HG03066 (cell line): ENCODE measurements at regions not wholly inside any gene's neighbourhood (a gene's known extent, or its start where the extent isn't known, plus 50 kb on each side); places are given as distances from the start of the nearest gene placed in this dataset.
A peak's percentile ranks its signal among the peaks of the same experiment; 100 is the strongest.
"Not testable (repeated sequence)": the region's sequence is repeated elsewhere in the genome, so short reads cannot be mapped to it uniquely, and the experiment has no call there.

ENCODE experiments used
- ATAC-seq: cut with Tn5 transposase; IDR thresholded peaks from one replicate; pipeline ENCODE4 v1.9.1; 2021; ENCODE audit warnings: low read depth; ENCODE audit not compliant: unreplicated experiment

DNA sequence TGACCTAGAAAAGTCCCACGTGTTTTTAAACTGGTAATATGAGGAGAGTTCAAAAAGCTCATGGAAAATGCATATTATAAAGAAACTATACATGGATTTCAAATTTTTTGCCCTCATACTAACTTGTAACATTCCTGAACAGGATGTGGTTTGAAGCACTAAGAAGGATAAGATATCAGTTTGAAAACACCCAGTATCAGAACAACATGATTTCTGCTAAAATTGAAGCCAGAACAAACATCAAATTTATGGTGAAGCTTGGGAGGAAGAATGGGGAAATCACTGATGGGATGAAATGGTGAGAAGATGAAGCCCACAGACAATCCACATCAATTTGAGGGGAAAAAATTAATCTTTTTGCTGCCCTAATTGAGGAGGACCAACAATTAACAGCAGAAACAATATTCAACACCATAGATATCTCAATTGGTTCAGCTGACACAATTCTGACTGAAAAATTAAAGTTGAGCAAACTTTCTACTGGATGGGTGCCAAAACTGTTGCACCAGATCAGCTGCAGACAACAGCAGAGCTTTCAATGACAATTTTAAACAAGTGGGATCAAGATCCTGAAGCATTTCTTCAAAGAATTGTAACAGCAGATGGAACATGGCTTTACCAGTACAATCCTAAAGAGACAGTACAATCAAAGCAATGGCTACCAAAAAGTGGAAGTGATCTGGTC, 113.2 kb upstream of the SNX2 start:
- ATAC-seq: no peak

DNA sequence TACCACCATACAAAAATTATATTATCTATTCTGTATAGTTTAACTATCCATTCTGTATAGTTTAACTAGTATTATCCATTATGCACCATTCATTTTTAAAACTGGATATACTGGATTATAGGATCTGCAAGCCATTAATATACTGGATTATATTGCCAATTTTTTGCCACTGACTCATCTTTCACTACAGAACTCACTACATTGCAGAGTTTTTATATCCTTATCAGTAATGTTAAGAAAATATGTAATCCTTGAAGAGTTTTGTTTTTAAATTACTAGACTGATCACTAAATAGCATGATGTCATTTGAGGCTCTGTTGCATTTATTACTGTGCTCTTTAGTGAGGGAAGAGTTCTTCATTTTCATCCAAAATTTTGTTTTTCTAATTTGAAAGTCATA, 109.8 kb upstream of the SNX2 start:
- no peak for ATAC-seq

DNA sequence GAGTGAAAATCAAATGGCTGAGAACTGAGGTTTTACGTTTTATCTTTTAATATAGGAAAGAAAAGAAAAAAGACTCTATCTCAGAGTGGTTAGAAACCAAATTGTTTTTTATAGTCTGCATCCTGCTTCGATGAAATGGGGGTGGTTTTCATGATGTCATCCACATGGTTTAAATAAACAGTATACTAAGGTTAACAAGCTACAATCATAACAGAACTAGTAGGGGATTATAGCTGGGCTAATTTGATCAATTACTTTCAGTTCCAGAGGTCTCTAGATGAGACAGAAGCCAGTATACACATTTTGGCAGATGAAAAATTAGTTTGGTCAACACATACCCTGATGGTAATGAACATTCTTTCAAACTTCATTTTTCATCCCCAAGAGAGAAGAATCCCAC, 106.3 kb upstream of the SNX2 start:
- no peak for ATAC-seq

- not testable (repeated sequence) for ATAC-seq
These were observed 105.2 kb upstream of the SNX2 start for GRCh38 chr5:122669709-122670108.

DNA sequence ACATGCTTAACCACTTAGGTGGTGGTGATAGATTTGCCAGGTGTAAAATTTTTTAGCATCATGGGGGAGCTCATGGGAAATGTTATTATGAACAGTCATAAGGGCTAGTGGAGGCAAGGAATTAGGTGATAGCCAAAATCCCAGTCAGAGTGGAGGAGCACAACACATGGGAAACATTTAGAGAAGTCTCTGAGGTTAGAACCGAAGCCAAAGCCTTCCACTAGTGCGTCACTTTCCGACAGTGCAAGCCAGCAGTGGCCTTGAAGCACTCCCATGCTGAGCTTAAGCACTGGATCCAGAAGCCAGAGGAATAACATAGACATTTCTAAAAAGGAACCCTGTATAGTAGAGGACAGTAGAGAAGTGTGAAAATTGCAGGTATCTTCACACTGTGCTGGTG, 101.5 kb upstream of the SNX2 start:
- no peak for ATAC-seq

GRCh38 chr5:122674385-122674784, 100.5 kb upstream of the SNX2 start:
- ATAC-seq: no peak

GRCh38 chr5:122680623-122681350, 94.1 kb upstream of the SNX2 start:
- ATAC-seq: no peak

DNA sequence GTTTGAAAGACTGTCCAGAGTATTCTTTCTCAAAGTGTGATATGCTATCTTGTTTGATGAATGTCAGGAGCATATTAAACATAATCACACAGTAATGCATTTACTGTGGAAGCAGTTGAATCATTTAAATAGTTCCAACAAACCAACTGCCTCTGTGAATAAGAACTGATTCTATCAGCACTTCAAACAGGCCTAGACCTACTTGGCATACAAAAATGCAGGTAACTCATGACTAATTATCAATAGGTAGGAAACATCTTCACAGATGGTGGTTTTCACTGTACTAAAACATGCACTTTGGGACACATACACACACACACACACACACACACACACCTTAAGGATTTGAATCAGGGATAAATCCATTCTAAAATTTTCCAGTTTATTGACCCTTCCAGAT, 91.2 kb upstream of the SNX2 start:
- ATAC-seq: no peak

DNA sequence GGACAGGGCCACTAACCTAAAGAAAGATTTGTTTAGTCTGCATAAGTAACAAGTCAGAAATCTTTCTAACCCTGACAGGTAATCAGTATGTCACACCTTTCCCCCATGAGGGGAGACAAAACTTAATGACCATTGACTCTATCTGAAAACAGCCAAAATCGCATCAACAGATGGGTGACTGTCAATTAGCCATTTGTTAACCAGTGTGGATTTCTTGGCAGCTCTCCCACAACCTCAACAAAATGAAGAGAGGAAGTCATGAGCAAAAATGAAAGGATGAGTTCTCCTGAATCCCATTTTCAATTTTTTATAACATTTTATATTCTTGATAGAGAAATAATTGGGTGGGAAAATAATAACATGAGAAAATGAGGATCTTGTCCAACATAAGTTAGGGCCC, 84.6 kb upstream of the SNX2 start:
- no peak for ATAC-seq

DNA sequence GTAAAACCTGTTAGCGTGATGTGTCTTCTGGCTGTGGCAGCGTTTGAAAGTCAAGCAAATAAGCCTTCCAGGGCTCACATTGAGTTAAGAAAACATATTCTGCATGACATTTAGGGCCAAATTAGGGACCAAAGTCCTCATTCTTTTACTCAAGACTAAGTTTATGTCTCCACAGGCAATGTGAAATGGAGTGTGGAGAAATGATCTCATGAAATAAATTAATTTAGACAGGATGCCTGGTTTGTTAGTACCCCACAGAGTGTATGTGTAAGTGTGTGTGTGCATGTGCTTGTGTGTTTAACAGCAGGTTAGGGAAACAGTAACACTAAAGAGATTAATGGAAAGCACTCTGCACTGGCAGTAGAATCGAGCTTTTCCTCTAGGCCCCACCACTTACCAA, 82.9 kb upstream of the SNX2 start:
- no peak for ATAC-seq

GRCh38 chr5:122693963-122694362, 80.9 kb upstream of the SNX2 start:
- ATAC-seq: no peak

DNA sequence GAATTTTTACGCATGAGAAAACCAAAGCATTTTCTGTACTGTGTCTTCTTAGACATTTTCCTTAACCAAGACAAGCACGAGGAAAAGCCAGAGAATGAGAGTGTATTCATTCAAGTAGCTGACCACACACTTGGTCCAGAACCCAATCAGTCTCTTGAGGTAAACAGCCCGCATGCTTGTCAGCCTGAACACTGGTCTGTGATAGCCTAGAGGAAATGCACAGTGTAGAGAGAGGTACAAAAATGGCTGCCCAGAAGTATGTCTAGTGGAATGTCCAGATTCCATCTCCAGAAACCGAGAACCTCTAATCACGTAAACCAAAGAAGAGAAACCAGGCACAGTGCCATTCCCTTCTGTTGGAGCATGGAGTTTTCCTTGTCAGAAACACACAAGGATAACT, 80.0 kb upstream of the SNX2 start:
- ATAC-seq: no peak

- ATAC-seq: not testable (repeated sequence)
These were observed 78.1 kb upstream of the SNX2 start for GRCh38 chr5:122696735-122697134.

DNA sequence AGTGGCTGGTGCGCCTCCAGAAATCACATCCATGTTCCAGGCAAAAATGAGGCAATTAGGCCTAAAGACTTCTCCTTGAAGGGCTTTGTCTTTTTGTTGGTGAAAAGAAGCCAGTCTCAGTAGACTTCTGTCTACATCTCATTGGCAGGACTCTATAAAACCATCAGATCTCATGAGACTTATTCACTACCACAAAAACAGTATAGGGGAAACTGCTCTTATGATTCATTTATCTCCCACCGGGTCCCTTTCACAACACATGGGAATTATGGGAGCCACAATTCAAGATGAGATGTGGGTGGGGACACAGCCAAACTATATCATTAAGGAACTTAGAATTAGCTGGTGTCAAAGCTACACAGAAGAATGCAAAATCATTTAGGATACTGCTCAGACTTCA, 77.7 kb upstream of the SNX2 start:
- ATAC-seq: no peak

DNA sequence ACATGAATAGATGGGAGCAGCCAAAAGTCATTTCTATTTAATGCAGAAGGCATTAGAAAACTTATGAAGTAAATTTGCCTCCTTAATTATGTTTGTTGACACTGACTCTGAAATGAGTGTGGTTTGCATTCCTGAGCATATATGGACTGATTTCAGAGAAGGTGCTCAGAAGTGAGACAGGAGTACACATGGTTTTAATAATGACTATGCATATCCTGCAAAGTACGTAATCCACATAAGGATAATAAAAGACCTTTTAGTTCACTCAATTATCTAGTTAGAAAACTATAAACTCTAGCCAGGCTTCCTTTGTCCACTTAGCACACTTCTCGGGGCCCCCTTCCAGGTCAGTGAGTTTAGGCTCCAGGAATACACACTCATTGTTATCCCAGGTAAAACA, 75.7 kb upstream of the SNX2 start:
- ATAC-seq: no peak

DNA sequence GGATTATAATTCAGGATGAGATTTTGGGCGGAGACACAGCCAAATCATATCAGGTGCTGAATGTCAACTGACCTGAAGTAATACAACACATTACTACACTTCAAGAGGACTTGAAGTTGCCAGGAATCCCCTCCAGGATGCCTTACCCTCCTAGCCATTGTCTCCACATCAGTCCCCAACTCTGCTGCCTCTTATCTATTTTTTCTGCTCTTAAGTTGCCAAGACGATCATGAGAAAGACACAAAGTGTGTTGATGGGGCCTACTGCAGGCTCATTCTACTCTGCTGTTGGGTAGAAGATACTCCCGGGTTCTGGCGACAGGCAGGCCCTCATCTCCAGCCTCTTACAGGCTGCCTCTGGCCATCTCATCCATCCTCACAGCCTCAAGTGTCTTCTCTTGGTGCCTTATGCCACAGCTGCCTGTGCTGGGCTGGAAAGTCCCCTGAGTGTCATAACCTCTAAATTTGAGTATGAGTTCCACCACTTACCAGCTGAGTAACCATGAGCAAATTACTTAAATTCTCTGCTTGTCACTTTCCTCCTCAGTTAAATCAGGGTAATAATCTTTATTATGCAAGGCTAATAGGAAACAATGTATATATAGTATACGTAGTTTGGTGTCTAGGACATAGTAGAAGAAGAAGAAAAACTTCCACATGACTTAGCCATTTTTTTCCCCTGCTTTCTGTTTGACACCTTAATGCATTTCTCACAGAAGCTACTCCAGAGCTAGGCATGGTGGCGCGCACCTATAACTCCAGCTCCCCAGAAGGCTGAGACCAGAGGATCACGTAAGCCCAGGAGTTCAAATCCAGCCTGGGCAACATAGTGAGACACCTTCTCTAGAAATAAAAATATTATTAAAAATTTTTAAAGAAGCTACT, 73.0 kb upstream of the SNX2 start:
- peak; percentile 98 for ATAC-seq

- peak; percentile 40 for ATAC-seq
These were observed 72.4 kb upstream of the SNX2 start for GRCh38 chr5:122702524-122702875.

- no peak for ATAC-seq
These were observed 71.7 kb upstream of the SNX2 start for GRCh38 chr5:122703203-122703602.

GRCh38 chr5:122704247-122705036, 70.4 kb upstream of the SNX2 start:
- no peak for ATAC-seq

GRCh38 chr5:122705851-122706250, 69.0 kb upstream of the SNX2 start:
- ATAC-seq: no peak

- no peak for ATAC-seq
These were observed 67.1 kb upstream of the SNX2 start for GRCh38 chr5:122707796-122708195.
